GM21423 (cell line): ENCODE measurements at regions not wholly inside any gene's neighbourhood (a gene's known extent, or its start where the extent isn't known, plus 50 kb on each side); places are given as distances from the start of the nearest gene placed in this dataset.
A peak's percentile ranks its signal among the peaks of the same experiment; 100 is the strongest.

Experiments used
- ATAC-seq: cut with Tn5 transposase; IDR thresholded peaks from one replicate; pipeline ENCODE4 v1.9.1; 2021; ENCODE audit warnings: mild to moderate bottlenecking, moderate library complexity; ENCODE audit not compliant: unreplicated experiment

DNA sequence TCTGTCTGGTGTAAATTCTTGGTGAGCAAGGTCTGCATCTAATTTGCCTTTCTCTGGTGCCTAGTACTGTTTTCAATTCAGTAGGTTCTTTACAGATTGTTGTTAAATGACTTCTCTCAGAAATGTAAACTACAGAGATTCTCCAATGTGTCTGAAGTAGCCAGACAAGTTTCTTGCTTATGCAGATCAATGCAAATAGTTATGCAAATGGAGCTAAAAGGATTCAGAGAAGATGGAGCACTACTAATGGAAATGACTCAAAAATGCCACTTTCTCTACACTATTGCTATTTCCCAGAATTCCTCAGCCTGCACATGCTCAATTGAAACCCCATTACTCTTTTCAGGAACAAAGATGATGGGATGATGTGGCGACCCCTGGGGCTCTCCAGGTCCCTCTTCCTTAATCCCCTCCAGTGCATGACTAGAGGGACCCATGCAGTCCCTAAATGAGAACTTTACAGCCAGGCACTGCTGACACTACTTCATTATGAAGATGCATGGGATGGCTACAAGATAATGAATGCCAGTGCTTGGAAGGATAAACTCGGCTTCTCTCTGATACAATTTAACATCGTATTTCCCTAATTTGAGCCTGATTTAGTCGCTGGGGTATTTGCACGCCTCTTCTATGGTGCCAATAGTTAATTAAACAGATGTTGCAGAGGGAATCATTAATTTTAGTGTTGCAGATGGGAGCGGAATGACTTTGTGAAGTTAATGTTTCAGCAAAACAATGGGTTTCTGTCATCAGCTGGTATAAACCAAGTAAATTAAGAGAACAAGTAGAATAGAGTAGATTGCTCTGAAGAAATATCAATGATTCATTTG is 753.2 kb downstream of the TLR4 start:
- ATAC-seq, result no peak

DNA sequence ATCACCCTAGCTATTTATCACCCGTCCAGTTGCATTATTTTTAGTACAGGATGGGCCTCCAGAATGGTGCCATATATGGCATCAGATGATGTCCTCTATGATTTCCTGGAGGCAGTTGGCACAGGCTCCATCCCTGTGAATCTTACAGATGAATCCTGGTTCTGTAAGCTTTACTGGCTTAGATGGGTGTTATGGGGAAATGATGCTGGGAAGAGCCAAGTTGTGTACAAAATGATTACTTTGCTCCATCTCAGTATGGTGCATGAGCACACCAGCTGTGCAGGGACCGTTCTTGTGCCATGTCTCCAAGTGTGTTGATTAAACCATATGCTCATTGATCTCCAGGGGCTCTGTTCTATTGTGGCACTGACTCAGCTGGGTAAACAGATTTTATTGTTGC is 755.7 kb downstream of the TLR4 start:
- no peak for ATAC-seq

DNA sequence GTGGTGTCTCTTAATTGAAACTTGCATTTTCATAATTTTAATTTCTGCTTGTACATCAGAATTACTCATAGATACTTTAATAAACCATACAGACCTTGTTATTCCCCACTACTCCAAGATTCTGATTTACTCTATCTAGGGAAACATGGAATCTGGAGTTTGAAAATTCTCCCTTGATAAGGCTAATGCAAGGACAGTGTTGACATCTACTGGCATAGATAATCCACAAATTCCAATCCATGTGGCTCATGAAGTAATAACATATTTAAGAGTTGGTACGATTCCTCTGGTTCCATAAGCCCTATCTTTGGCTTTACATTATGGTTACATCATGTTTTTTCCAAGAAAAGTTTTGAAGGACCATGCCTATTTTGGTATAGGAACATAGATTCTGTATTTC is 759.2 kb downstream of the TLR4 start:
- ATAC-seq, result no peak

DNA sequence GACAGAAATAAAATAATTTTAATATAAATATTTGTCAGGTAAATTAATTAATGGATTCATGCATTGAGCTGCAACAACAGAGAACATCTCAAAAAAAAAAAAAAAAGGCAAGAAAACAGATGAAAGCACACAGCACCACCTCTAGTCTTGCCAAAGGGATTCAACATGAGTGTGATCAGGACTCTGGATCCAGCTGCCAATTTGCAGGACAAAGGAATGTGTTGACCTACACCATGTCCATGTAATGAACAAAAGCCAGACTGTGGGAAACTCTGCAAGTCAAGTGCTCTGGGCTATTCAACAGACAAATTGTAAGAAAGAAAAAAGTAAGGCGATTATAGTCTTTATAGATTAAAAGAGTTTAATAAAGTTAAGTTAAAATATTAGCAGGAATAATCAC is 769.3 kb downstream of the TLR4 start:
- no peak for ATAC-seq

DNA sequence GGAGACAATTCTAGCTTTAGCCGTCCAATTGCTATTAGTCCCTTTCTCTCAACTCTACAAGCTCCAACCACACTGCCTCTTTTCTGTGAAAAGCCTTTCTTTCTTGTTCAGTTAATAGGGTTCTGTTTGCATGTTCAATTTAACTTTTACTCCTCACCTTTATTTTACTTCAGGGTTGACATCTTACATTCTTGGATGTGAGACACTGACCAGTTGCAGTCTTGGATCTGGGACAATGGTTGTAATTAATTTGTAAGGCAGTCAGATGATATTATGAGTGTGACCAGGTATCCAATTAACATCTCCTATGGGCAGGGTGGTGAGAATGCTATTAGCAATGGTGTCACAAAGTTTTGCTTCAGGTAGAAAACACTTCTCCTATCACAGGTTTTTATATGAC is 774.5 kb downstream of the TLR4 start:
- no peak for ATAC-seq

DNA sequence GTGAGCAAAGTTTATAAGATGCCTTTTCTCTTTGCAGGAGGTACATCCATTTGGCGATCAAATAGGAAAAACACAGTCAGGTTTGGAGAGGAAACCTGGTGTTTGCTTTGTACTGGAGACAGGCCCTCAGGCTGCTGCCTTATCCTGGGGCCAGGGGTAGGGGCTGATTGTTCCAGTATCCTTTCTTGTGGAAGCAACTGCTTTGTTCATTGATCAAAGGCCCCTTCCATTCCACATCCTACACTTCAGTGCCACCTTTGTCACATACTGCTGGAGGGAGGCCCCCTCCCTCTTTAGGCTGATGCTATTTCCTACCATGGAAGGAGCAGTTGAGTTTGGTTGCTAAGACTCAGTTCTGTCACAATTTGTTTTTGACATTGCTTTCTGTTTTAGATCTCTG is 778.1 kb downstream of the TLR4 start:
- ATAC-seq, result no peak

DNA sequence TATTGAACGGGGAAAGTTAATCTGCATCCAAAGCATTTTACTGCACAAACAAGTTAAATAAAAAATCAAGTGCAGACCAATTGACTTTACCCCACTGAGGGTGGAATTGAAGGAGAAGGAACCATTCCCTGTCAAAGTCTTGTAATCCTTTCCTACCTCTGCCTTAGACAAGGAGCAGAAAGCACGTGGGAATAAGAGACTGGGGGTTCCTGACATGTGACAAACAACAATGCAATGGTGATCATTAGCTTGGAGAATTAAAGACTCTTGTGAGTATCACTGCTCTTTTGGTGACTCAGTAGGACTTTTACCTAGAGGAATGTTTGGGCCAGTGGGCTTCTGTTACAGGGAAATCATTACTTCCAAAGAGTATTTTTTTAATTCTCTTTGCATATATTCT is 779.5 kb downstream of the TLR4 start:
- no peak for ATAC-seq

DNA sequence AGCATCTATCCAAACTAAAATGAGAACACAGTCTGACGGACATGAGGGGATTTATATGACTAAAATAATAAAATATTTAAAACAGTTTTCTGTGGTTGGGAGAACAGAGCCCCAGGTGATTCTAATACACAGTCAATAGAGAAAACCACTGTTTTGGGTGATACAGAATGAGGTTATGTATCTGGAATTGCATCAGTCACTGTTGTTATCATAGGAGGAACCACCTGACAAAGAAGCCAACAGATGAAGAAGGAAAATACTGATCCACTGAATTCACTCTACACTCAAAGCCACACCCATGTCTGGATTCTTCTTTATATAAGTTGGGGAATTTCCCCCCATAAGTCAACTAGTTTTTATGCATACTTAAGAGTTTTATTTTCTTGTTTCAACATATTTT is 799.0 kb downstream of the TLR4 start:
- no peak for ATAC-seq

DNA sequence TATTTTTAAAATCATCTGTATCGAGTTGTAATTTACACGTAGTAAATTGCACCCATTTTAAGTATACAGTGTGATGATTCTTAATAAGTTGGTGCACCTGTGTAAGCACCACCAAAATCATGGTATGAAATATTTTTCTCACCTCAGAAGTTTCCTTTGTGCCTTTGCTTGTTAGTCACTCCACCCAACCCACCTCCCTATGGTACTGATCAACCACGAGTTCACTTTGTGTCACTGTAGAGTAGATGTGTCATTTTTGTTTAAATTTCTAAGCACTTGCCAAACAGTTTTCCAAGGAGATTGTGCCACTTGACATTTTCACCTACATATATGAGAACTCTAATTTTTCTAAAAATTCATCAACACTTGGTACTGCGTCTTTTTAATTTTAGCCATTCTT is 806.5 kb downstream of the TLR4 start:
- ATAC-seq, result no peak

DNA sequence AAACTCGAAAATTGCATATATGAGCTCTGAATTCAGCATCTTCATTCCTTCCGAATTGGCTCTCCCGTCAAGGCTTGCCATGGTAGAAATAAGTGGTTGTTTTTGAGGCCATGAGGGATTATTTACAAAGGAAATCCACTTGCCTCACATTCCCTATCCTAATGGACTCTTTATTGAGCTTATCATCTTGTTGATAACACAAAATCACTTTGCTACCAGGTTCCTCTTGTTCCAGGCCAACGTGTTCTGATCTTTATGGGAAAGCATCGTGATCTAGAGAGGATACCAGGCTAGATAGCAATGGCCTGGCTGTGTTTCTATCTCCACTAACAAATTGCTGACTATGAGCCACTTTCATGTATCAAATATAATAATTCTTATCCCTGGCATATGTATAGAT is 811.7 kb downstream of the TLR4 start:
- no peak for ATAC-seq

DNA sequence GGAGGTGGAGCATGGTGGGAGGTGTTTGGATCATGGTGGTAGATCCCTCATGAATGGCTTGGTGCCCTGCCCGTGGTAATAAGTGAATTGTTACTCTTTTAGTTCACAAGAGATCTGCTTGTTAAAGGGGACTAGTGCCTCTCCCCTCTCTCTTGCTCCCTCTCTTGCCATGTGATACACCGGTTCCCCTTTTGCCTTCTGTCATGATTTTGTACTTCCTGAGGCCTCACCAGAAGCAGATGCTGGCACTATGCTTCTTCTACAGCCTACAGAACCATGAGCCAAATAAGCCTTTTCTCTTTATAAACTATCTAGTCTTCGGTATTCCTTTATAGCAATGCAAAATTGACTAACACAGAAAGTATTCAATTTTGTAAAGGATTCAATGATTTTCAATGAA is 817.1 kb downstream of the TLR4 start:
- ATAC-seq, result no peak

DNA sequence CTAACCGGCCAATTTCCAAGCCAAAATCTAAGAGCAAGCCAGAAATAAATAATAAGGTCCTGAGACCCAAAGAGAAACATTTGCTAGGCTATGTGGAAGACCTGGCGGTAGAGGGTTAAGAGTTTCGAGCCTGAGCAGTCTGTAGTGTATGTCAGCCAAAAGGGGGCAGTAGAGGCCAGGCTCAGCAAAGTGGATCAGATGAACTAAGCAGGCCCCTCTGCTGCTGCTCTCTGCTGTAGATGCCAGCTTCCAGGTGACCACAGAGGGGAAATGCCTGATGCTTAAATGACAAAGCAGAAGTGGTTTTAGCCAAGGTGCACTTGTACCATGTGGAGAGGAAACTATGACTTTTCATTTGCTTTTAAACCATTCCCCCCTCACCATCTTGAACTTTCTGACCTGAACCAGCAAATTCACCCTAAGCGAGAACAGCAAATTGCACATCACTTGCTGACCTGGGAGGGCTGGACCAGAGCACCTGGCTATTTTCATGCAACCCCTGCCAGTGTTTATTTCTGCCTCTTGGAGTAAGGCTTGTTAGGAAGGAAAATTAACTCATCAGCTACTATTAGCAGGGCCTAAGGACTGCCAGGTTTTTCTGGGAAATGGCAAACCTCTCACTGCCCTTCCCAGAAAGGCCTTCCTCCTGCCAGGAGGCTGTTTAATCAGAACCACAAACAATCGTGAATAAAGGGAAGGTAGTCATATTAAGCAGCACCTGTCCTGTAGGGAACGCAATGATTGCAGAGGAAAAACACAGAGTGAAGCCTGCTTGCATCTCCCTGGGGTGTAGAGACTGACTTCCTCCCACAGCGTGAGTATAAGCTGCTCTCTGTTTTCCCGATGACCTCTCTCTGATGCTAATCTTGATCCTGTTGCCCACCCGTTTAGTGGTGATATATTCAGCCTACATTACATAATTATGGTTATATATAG is 818.2 kb downstream of the TLR4 start:
- peak; percentile 94 for ATAC-seq

DNA sequence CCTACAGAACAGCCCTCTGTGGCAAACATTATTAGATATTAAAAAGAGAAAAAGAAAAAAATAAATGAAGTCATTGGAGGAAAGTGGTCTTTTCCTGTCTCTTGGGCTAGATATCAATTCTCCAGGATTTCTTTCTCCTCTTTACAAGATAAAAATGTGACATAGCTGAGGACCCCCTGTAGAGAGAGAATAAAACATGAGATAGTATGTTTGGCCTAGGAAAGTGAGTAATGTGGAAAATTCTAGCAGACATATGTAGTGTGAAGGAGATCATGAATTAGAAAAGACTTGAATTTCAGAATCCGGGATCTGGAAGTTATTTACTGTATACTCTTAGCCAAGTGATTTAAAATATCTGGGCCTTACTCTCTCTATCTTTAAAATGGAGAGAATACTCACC is 823.1 kb downstream of the TLR4 start:
- ATAC-seq, result no peak

DNA sequence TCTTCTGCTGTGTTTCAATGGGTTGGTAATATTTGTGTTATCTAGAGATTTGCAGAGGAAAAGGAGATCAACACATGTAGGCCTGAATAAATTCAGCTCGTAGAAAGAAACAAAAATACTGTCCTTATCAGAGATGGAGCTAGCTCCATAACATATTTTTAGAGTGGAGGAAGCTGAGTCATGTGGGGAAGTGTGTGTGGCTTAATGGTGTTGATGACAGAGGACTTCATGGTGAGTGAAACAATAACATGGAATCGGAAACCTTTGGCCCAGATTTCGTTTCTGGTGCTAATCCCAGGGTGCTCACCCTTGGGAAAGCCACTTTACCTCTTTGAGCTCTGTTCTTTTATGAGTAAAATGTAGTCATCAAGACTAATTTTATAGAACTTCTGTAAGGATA is 825.0 kb downstream of the TLR4 start:
- peak; percentile 68 for ATAC-seq

DNA sequence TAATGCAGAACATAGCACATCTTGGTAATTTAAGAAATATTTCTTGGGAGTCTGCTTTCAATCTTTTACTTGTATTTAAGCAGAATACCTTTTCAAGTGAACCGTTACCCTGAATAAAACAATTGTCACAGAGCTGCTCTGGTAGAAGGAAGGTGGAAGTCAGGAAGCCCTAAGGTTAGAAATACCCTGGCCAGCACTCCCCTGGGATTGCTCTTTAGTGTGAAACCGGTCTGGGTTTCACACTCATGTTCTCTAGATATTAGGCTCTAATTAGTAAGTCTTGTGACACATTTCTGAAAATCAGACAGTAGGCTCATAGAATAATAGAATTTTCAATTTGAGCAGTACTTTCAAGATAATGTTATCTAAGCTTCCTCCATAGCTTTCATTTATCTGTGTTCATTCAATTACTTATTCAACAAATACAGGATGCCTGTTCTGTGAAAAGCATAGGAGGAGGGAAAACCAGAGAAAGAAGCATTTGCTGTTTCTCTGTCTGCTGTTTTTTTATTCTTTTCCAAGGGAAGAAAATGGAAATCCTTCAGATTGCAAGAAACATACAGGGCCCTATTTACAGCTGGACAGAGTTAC is 825.5 kb downstream of the TLR4 start:
- peak; percentile 94 for ATAC-seq

DNA sequence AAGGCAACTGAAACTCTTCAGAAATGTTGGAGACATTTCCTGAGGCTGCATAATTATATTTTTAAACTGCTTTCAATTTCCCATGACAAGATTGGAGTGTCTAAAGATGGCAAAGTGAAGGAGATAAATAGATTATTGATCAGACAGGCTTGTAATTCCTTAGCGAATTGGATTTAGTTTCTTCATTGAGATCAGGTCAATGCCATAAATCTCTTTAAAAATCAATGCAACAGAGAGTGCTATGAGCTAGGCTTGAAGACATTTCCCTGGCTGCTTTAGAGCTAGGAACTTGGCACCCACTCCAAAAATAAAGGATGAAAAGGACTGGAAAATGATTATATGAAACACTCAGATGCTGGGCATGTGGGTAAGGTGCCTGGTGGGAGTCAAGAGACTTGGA is 828.4 kb downstream of the TLR4 start:
- ATAC-seq, result no peak

DNA sequence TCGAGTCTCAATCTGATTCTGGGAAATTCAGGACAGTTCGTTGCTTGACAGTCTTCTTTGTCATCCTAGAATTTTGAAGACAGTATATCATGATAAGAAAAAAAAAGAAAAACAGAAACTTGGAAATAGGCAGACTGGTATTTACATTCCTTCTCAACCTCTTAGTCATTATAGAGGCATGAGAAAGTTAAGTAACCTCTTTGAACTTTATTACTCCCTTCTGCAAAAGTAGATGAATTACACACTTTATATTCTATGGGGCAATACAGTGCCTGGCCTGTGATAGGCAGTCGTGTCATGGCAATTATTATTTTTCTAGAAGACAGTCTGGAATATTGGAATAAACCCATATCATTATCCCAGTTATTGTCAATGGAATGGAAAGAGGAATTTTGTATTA is 828.9 kb downstream of the TLR4 start:
- ATAC-seq, result no peak

DNA sequence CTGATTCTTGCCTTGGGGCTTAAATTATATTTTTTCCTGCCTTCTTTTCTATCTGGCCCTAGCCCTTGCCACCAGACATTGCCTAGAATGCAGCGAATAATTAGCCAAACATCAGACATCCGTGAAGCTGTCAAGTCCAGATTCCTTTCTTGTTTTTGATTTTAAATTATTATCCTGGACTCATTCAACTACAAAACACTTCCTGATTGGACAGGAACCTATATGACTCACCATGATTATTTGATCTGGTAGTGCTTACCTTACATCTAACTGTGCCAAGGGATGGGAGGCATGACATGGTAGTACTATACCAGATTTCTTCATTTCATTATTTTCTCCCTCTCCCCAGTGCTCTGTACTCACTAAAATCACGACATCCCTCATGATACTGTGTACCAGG is 829.6 kb downstream of the TLR4 start:
- no peak for ATAC-seq

DNA sequence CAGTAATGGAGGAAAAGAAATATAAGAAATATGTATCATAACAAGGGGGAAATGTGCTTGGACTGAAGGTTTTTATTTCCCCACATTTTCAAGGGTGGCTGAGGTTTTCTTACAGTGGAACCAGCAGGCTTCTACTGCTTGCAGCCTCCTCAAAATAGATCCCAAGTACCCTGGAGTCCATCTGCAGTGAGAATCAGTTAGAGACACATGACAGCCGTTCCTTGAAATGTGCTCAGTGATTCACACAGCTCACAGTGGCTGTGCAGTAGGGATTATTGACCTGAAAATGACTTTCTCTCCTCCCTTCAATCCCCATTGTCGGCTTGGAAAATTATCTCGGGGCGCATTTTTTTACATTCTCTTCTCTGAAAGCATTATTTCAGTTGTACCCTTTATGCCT is 832.0 kb downstream of the TLR4 start:
- ATAC-seq, result no peak

DNA sequence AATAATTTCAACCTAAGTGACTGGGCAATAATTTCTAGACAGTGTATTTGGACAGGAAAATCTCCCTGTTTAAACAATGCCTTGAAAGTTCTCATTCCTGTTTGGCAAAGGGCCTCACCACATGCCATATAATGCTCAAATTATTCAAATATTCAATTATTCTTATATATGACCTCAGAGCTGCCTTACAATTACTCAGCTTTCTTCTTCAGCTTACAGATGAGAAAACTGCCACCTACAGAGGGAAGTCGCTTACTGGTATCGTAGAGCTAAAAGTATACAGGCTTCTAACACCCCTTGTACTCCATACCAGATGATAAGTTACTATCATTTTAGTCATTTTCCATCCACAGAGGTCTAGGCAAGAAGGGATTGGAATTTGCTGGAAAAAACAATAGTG is 830.3 kb downstream of the BRINP1 start:
- ATAC-seq, result no peak

DNA sequence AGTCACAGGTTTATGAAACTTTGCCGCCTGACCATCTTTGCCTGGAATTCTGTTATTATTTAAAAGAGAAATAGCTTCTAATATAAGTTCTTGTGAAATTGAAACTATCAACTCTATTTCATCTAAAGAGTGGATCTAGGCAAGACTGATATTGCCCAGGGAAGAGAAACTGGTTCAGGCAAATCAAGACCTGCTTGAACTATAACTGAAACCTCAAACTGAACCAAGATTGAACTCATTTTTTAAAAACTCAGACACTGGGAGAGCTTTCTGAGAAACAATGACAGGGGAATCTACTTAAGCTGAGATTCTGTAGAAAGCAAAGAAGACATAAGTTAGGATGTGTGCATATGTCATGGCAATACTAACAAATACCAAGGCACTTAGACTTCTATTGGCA is 815.8 kb downstream of the BRINP1 start:
- no peak for ATAC-seq

DNA sequence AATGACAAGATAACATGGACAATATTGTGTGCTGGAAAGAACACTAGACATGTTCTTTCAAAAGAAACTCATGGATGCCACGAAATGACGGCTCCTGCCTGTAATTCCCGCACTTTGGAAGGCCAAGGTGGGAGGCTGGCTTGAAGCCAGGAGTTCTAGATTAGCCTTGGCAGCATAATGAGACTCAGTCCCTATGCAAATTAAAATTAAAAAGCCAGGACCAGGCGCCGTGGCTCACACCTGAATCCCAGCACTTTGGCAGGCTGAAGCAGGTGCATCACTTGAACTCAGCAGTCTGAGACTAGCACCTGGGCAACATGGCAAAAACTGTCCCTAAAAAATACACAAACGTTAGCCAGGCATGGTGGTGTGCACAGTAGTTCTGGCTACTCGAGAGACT is 814.2 kb downstream of the BRINP1 start:
- ATAC-seq, result no peak
